Immature natural killer cell (primary cell): ENCODE measurements at regions not wholly inside any gene's neighbourhood (a gene's known extent, or its start where the extent isn't known, plus 50 kb on each side); places are given as distances from the start of the nearest gene placed in this dataset.

Source experiments
- DNase-seq, 3 donors: peaks; one replicate each; pipeline ENCODE4 v3.0.0; 2022; ENCODE audit warnings: mixed read lengths in 1 of 3
- H3K27ac Mint-ChIP-seq, 6 donors: one replicate each; pipeline ENCODE4 v1.8.0; 2020; ENCODE audit warnings: mixed read lengths in 6 of 6, mild to moderate bottlenecking in 5 of 6, inconsistent platforms in 4 of 6, moderate library complexity in 3 of 6
- H3K27me3 Mint-ChIP-seq, 3 donors: one replicate each; pipeline ENCODE4 v1.8.0; 2020 to 2021; ENCODE audit warnings: low read depth in 3 of 3, mild to moderate bottlenecking in 3 of 3, mixed read lengths in 3 of 3, moderate library complexity in 3 of 3, inconsistent platforms in 1 of 3
- H3K36me3 Mint-ChIP-seq, 3 donors: one replicate each; pipeline ENCODE4 v1.8.0; 2020; ENCODE audit warnings: mixed read lengths in 3 of 3, inconsistent platforms in 2 of 3, mild to moderate bottlenecking in 2 of 3
- H3K4me1 Mint-ChIP-seq, 2 donors: one replicate each; pipeline ENCODE4 v1.8.0; 2020; ENCODE audit warnings: inconsistent platforms in 2 of 2, mild to moderate bottlenecking in 2 of 2, mixed read lengths in 2 of 2, moderate library complexity in 1 of 2
- H3K4me3 Mint-ChIP-seq, 5 donors: one replicate each; pipeline ENCODE4 v1.8.0; 2020; ENCODE audit warnings: mild to moderate bottlenecking in 5 of 5, mixed read lengths in 5 of 5, inconsistent platforms in 3 of 5, moderate library complexity in 3 of 5
- H3K9me3 Mint-ChIP-seq, 6 donors: one replicate each; pipeline ENCODE4 v1.8.0; 2020; ENCODE audit warnings: mild to moderate bottlenecking in 6 of 6, mixed read lengths in 6 of 6, inconsistent platforms in 4 of 6, moderate library complexity in 3 of 6

- Mint-ChIP-seq H3K27me3 (peaks cover 0 to 4% (median 2%) of the 10 kb centered on the region in 3 donors), H3K36me3 (no peaks in the 10 kb centered on the region), H3K27ac (no peak overlapping the region), H3K4me1 (no peaks in the 10 kb centered on the region), H3K9me3 (peaks cover 0 to 8% (median 2%) of the 10 kb centered on the region in 6 donors), H3K4me3 (no peak overlapping the region)
- no peak for DNase-seq
These were observed 200.0 kb upstream of the TCF21 start for GRCh38 chr6:133688705-133689492.

DNA sequence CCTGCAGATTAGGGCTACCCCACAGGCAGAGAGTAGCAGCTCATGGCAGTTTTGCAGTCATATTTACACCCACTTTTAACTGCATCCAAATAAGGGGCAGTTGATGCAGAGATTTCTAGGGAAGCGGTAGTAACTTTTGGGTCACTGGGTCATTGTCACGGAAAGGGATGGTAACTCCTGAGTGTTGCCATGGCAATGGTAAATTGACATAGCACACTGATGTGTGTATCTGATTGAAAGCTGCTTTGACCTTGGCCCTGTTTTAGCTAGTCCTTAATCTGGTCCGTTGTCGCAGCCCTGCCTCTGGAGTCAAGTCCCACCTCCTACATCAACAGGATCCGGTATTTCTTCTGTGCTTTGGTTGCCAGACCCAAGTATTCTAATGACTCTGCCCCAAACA lies 199.1 kb upstream of the TCF21 start:
- no peak overlapping the region for H3K27ac Mint-ChIP-seq
- DNase-seq = no peak
- peaks cover 0 to 8% (median 2%) of the 10 kb centered on the region in 6 donors for H3K9me3 Mint-ChIP-seq
- peaks cover 0 to 4% (median 2%) of the 10 kb centered on the region in 3 donors for H3K27me3 Mint-ChIP-seq
- no peaks in the 10 kb centered on the region for H3K4me1 Mint-ChIP-seq
- H3K36me3 Mint-ChIP-seq = no peaks in the 10 kb centered on the region
- H3K4me3 Mint-ChIP-seq = no peak overlapping the region

DNA sequence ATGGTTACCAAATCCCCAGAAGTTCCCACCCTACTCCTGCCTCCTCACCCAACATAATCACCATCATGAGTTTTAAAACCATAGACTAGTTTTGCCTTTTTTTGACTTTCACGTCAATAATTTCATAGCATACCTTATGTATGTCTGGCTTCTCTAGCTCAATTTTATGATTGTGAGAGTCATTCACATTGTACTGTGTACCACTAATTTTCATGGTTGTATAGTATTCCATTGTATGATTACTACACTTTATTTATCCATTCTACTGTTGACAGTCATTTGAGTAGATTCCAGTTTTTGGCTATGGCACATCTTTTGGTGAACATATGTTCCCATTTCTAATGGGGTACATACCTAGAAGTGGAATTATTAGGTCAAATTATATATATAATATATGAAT lies 195.3 kb upstream of the TCF21 start:
- no peak overlapping the region for H3K4me3 Mint-ChIP-seq
- H3K4me1 Mint-ChIP-seq = no peaks in the 10 kb centered on the region
- peaks cover 0 to 8% (median 2%) of the 10 kb centered on the region in 6 donors for H3K9me3 Mint-ChIP-seq
- H3K36me3 Mint-ChIP-seq = no peaks in the 10 kb centered on the region
- peaks cover 2 to 5% (median 4%) of the 10 kb centered on the region in 3 donors for H3K27me3 Mint-ChIP-seq
- no peak overlapping the region for H3K27ac Mint-ChIP-seq
- DNase-seq = no peak

- H3K4me1 Mint-ChIP-seq = peaks cover 0 to 10% of the 10 kb centered on the region in 2 donors
- H3K36me3 Mint-ChIP-seq = no peaks in the 10 kb centered on the region
- no peak overlapping the region for H3K4me3 Mint-ChIP-seq
- DNase-seq = no peak
- no peak overlapping the region for H3K27ac Mint-ChIP-seq
- H3K9me3 Mint-ChIP-seq = peaks cover 3 to 21% (median 7%) of the 10 kb centered on the region in 6 donors
- H3K27me3 Mint-ChIP-seq = peaks cover 0 to 9% (median 6%) of the 10 kb centered on the region in 3 donors
These were observed 191.7 kb upstream of the TCF21 start for GRCh38 chr6:133697185-133697584.

GRCh38 chr6:133697666-133698065 lies 191.2 kb upstream of the TCF21 start:
- peaks cover 4 to 21% (median 9%) of the 10 kb centered on the region in 6 donors for H3K9me3 Mint-ChIP-seq
- no peaks in the 10 kb centered on the region for H3K36me3 Mint-ChIP-seq
- peaks cover 0 to 8% (median 6%) of the 10 kb centered on the region in 3 donors for H3K27me3 Mint-ChIP-seq

DNA sequence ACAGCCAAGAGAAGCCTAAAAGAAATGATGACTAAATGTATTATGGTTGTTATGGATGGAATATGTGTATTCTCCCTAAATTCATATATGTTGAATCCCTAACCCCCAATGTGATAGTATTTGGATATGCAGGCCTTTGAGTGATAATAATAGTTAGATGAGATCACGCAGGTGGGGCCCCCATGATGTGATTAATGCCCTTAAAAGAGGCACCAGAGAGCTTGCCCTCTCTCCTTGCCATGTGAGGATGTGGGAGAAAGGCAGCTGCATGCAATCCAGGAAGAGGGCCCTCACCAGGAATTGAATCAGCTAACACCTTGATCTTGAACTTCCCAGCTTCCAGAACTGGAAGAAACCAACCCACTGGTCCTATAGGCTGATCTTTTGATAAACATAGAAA lies 190.6 kb upstream of the TCF21 start:
- H3K36me3 Mint-ChIP-seq = no peaks in the 10 kb centered on the region
- no peak overlapping the region for H3K4me3 Mint-ChIP-seq
- H3K4me1 Mint-ChIP-seq = peaks cover 0 to 13% of the 10 kb centered on the region in 2 donors
- H3K27me3 Mint-ChIP-seq = peaks cover 0 to 8% (median 6%) of the 10 kb centered on the region in 3 donors
- H3K9me3 Mint-ChIP-seq = peaks cover 4 to 22% (median 10%) of the 10 kb centered on the region in 6 donors
- no peak for DNase-seq
- H3K27ac Mint-ChIP-seq = no peak overlapping the region

More at GRCh38 chr6:133697666-133698065, 191.2 kb upstream of the TCF21 start:
- Mint-ChIP-seq H3K4me3 (no peak overlapping the region), H3K4me1 (peaks cover 0 to 13% of the 10 kb centered on the region in 2 donors), H3K27ac (no peak overlapping the region)
- DNase-seq = no peak

DNA sequence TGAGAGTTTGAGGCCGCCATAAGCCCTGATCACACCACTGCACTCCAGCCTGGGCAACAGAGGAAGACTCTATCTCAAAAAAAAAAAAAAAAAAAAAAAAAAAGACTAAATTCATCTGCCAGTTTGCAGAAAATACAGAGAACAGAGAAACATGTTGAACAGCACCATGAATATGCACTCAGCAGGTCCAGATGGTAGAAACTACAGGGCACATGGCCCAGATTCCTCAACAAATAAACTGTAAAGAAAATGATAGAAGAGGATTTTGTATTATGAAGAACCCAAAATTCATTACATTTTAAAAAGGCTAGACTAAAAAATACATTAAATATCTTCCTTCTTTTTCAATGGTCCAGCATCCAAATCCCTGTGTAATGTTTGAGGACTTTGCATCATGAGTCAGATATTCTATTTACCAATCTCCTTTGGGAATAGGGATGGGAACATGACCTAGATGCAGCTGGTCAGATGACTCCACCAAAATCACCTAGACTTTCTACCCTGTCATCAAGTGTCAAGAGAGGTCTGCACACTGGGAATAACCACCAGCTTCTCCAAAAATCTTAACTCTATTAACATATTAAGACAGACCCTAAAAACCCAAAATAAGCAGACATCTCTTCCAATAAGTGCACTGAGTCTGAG lies 189.1 kb upstream of the TCF21 start:
- Mint-ChIP-seq H3K27ac (no peak overlapping the region), H3K4me1 (peaks cover 0 to 13% of the 10 kb centered on the region in 2 donors), H3K9me3 (peaks cover 4 to 24% (median 11%) of the 10 kb centered on the region in 6 donors)

DNA sequence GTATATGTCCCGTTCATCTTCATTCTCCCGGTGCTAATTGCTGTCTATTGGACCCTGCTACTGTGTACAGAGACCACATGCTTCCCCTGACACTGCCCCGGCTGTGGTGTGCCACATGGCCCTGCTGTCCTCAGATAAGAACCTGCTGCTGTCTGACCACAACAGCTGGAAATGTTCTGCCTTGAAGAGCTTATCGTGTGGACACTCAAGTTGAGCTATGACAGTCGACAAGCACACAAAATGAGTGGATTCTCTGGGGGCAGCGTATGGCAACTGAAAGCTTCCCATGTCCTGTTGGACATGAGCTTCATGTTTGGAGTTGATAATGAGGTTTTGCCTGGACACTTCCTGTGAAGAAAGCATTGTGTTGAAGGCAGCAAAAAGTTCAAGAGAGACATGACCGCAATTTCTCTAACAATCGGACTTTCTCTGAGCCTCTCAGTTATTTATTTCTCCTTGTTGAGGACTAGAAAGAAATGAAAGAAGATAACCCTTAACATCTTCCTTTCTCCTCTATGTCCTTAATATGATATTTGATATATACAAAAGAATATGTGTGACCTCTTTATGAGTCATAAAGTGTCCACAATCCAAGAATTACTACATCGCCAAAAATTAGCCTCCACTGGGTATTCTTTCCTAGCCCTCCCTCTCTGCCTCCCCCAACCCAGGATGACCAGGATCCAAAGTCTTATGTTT lies 187.1 kb upstream of the TCF21 start:
- H3K27me3 Mint-ChIP-seq = peaks cover 0 to 8% (median 5%) of the 10 kb centered on the region in 3 donors
- no peaks in the 10 kb centered on the region for H3K36me3 Mint-ChIP-seq
- no peak overlapping the region for H3K27ac Mint-ChIP-seq
- H3K4me3 Mint-ChIP-seq = no peak overlapping the region
- DNase-seq = peak; percentile 1 to 3 (median 2)
- peaks cover under 1 to 28% (median 12%) of the 10 kb centered on the region in 6 donors for H3K9me3 Mint-ChIP-seq
- peaks cover 0 to 13% of the 10 kb centered on the region in 2 donors for H3K4me1 Mint-ChIP-seq

More for the DNA sequence above, 189.1 kb upstream of the TCF21 start:
- DNase-seq = no peak
- H3K36me3 Mint-ChIP-seq = no peaks in the 10 kb centered on the region
- peaks cover 0 to 8% (median 6%) of the 10 kb centered on the region in 3 donors for H3K27me3 Mint-ChIP-seq
- no peak overlapping the region for H3K4me3 Mint-ChIP-seq

- Mint-ChIP-seq H3K9me3 (peaks cover 0 to 27% (median 12%) of the 10 kb centered on the region in 6 donors), H3K36me3 (no peaks in the 10 kb centered on the region), H3K27me3 (peaks cover 0 to 8% (median 1%) of the 10 kb centered on the region in 3 donors), H3K4me3 (no peak overlapping the region), H3K27ac (no peak overlapping the region), H3K4me1 (peaks cover 2 to 13% of the 10 kb centered on the region in 2 donors)
- no peak for DNase-seq
These were observed 184.5 kb upstream of the TCF21 start for GRCh38 chr6:133704371-133704770.

GRCh38 chr6:133705066-133705465 lies 183.8 kb upstream of the TCF21 start:
- Mint-ChIP-seq H3K36me3 (no peaks in the 10 kb centered on the region), H3K4me1 (peaks cover 2 to 13% of the 10 kb centered on the region in 2 donors), H3K27ac (no peak overlapping the region), H3K9me3 (peaks cover 0 to 29% (median 12%) of the 10 kb centered on the region in 6 donors), H3K4me3 (no peak overlapping the region), H3K27me3 (peaks cover 0 to 8% (median 1%) of the 10 kb centered on the region in 3 donors)
- no peak for DNase-seq

DNA sequence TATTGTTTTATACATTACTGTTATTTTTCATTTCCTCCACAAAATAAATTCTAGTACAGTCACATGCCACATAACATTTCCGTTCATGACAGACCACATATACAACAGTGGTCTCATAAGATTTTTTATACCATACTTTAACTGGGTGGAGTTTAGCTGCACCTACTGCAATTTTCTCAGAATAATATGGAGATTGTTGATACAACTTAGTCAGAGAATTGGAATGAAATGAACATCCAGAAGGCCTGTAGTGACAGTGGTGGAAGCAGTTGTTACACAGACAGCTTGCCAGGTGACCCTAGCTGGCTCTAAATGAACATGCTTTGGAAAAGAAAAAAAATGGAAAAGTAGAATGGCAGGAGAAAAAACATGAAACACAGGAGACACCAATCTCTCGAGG lies 183.2 kb upstream of the TCF21 start:
- H3K4me3 Mint-ChIP-seq = no peak overlapping the region
- H3K27me3 Mint-ChIP-seq = peaks cover 1 to 3% (median 3%) of the 10 kb centered on the region in 3 donors
- DNase-seq = no peak
- no peaks in the 10 kb centered on the region for H3K36me3 Mint-ChIP-seq
- H3K27ac Mint-ChIP-seq = no peak overlapping the region
- H3K9me3 Mint-ChIP-seq = peaks cover 0 to 23% (median 11%) of the 10 kb centered on the region in 6 donors
- peaks cover 2 to 13% of the 10 kb centered on the region in 2 donors for H3K4me1 Mint-ChIP-seq

DNA sequence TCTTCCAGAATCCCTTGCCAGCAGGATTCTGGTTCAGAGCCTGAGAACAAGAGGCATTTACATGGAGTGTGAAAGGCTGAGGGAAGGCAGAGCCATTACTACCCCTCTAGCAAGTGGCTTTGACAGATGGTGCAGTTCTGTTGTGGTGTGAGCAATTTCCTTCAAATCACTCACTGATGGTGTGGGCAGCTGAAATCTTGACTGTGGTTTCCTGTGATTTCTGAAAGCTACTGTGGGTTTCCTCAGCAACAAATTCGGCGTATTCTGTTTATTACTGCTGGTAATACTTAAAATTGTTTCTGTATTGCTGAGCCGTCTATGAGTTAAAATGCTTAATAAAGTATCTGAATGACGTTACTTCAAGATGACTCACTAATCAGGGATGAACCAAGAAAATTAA lies 181.5 kb upstream of the TCF21 start:
- H3K9me3 Mint-ChIP-seq = peaks cover 0 to 21% (median 3%) of the 10 kb centered on the region in 6 donors
- peaks cover 0 to 3% (median 3%) of the 10 kb centered on the region in 3 donors for H3K27me3 Mint-ChIP-seq
- H3K36me3 Mint-ChIP-seq = no peaks in the 10 kb centered on the region
- H3K4me3 Mint-ChIP-seq = no peak overlapping the region
- peaks cover 0 to 2% of the 10 kb centered on the region in 2 donors for H3K4me1 Mint-ChIP-seq
- peak; percentile 20 to 31 (median 23) for DNase-seq
- no peak overlapping the region for H3K27ac Mint-ChIP-seq

DNA sequence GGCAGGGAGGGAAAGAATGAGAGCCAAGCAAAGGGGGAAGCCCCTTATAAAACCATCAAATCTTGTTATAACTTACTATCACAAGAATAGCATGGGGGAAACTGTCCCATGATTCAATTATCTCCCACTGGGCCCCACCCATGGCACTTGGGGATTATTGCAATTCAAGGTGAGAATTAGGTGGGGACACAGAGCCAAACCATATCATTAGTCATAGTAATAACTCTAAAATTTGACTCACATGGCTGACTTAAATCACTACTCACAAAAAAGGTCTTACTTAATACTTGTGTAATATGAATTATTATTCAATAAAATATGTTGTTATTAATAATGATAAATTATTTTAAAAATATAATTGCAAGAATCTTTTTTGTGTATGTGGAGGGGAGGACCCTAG lies 178.1 kb upstream of the TCF21 start:
- peaks cover 0 to 7% (median 4%) of the 10 kb centered on the region in 6 donors for H3K9me3 Mint-ChIP-seq
- no peaks in the 10 kb centered on the region for H3K36me3 Mint-ChIP-seq
- no peak for DNase-seq
- H3K4me1 Mint-ChIP-seq = peaks cover 7 to 13% of the 10 kb centered on the region in 2 donors
- no peak overlapping the region for H3K4me3 Mint-ChIP-seq
- H3K27me3 Mint-ChIP-seq = peaks cover 1 to 3% (median 3%) of the 10 kb centered on the region in 3 donors
- H3K27ac Mint-ChIP-seq = no peak overlapping the region
